Activated naive CD8-positive, alpha-beta T cell (primary cell): ENCODE measurements at regions not wholly inside any gene's neighbourhood (a gene's known extent, or its start where the extent isn't known, plus 50 kb on each side); places are given as distances from the start of the nearest gene placed in this dataset.

Experiments
- H3K27ac Mint-ChIP-seq: one replicate; pipeline ENCODE4 v1.8.0; 2021; ENCODE audit warnings: mixed read lengths
- H3K27me3 Mint-ChIP-seq: one replicate; pipeline ENCODE4 v1.8.0; 2021; ENCODE audit warnings: mixed read lengths
- H3K36me3 Mint-ChIP-seq: one replicate; pipeline ENCODE4 v1.8.0; 2021; ENCODE audit warnings: mixed read lengths
- H3K4me1 Mint-ChIP-seq: one replicate; pipeline ENCODE4 v1.8.0; 2021; ENCODE audit warnings: low read depth, mixed read lengths
- H3K4me3 Mint-ChIP-seq: one replicate; pipeline ENCODE4 v1.8.0; 2021; ENCODE audit warnings: mild to moderate bottlenecking, mixed read lengths
- H3K9me3 Mint-ChIP-seq: one replicate; pipeline ENCODE4 v1.8.0; 2021; ENCODE audit warnings: low read depth, mixed read lengths

GRCh38 chr17:71392715-71393567 is 727.9 kb upstream of the SOX9 start:
- peaks cover 16% of the 10 kb centered on the region for H3K9me3 Mint-ChIP-seq
- no peak overlapping the region for H3K4me3 Mint-ChIP-seq
- H3K36me3 Mint-ChIP-seq, result no peaks in the 10 kb centered on the region
- H3K4me1 Mint-ChIP-seq, result no peaks in the 10 kb centered on the region
- no peak overlapping the region for H3K27ac Mint-ChIP-seq
- H3K27me3 Mint-ChIP-seq, result peaks cover 2% of the 10 kb centered on the region

GRCh38 chr17:71395901-71396300 is 724.9 kb upstream of the SOX9 start:
- peaks cover 2% of the 10 kb centered on the region for H3K27me3 Mint-ChIP-seq
- H3K36me3 Mint-ChIP-seq, result no peaks in the 10 kb centered on the region
- H3K27ac Mint-ChIP-seq, result no peak overlapping the region
- peaks cover 10% of the 10 kb centered on the region for H3K9me3 Mint-ChIP-seq
- no peak overlapping the region for H3K4me3 Mint-ChIP-seq
- H3K4me1 Mint-ChIP-seq, result no peaks in the 10 kb centered on the region

- no peak overlapping the region for H3K4me3 Mint-ChIP-seq
- H3K27ac Mint-ChIP-seq, result no peak overlapping the region
- peaks cover 4% of the 10 kb centered on the region for H3K9me3 Mint-ChIP-seq
- no peaks in the 10 kb centered on the region for H3K4me1 Mint-ChIP-seq
- H3K27me3 Mint-ChIP-seq, result peaks cover 3% of the 10 kb centered on the region
- H3K36me3 Mint-ChIP-seq, result no peaks in the 10 kb centered on the region
Measured at GRCh38 chr17:71396711-71397110, 724.1 kb upstream of the SOX9 start.

- no peaks in the 10 kb centered on the region for H3K9me3 Mint-ChIP-seq
- H3K27me3 Mint-ChIP-seq, result peaks cover 3% of the 10 kb centered on the region
- no peaks in the 10 kb centered on the region for H3K4me1 Mint-ChIP-seq
- no peak overlapping the region for H3K4me3 Mint-ChIP-seq
- H3K27ac Mint-ChIP-seq, result no peak overlapping the region
- no peaks in the 10 kb centered on the region for H3K36me3 Mint-ChIP-seq
Measured at GRCh38 chr17:71398025-71398424, 722.8 kb upstream of the SOX9 start.

GRCh38 chr17:71398800-71399219 is 722.0 kb upstream of the SOX9 start:
- Mint-ChIP-seq H3K4me1 (no peaks in the 10 kb centered on the region), H3K27ac (no peak overlapping the region), H3K27me3 (peaks cover 3% of the 10 kb centered on the region), H3K4me3 (no peak overlapping the region), H3K36me3 (no peaks in the 10 kb centered on the region), H3K9me3 (no peaks in the 10 kb centered on the region)

GRCh38 chr17:71399221-71399620 is 721.6 kb upstream of the SOX9 start:
- Mint-ChIP-seq H3K36me3 (no peaks in the 10 kb centered on the region), H3K4me1 (no peaks in the 10 kb centered on the region), H3K27me3 (peaks cover 4% of the 10 kb centered on the region), H3K4me3 (no peak overlapping the region), H3K27ac (no peak overlapping the region), H3K9me3 (no peaks in the 10 kb centered on the region)

GRCh38 chr17:71399649-71400048 is 721.2 kb upstream of the SOX9 start:
- H3K9me3 Mint-ChIP-seq, result no peaks in the 10 kb centered on the region
- H3K4me1 Mint-ChIP-seq, result no peaks in the 10 kb centered on the region
- peaks cover 4% of the 10 kb centered on the region for H3K27me3 Mint-ChIP-seq
- no peak overlapping the region for H3K27ac Mint-ChIP-seq
- no peak overlapping the region for H3K4me3 Mint-ChIP-seq
- no peaks in the 10 kb centered on the region for H3K36me3 Mint-ChIP-seq

GRCh38 chr17:71402007-71402406 is 718.8 kb upstream of the SOX9 start:
- no peaks in the 10 kb centered on the region for H3K36me3 Mint-ChIP-seq
- H3K4me3 Mint-ChIP-seq, result no peak overlapping the region
- H3K9me3 Mint-ChIP-seq, result no peaks in the 10 kb centered on the region
- no peak overlapping the region for H3K27ac Mint-ChIP-seq
- H3K4me1 Mint-ChIP-seq, result no peaks in the 10 kb centered on the region
- peaks cover 2% of the 10 kb centered on the region for H3K27me3 Mint-ChIP-seq

- Mint-ChIP-seq H3K27ac (no peak overlapping the region), H3K4me3 (no peak overlapping the region), H3K27me3 (peaks cover 2% of the 10 kb centered on the region), H3K9me3 (no peaks in the 10 kb centered on the region), H3K36me3 (no peaks in the 10 kb centered on the region), H3K4me1 (no peaks in the 10 kb centered on the region)
Measured at GRCh38 chr17:71402661-71403141, 718.1 kb upstream of the SOX9 start.

GRCh38 chr17:71405101-71405500 is 715.7 kb upstream of the SOX9 start:
- Mint-ChIP-seq H3K4me3 (no peak overlapping the region), H3K9me3 (peaks cover 5% of the 10 kb centered on the region), H3K36me3 (no peaks in the 10 kb centered on the region), H3K27ac (no peak overlapping the region), H3K27me3 (peaks cover 2% of the 10 kb centered on the region), H3K4me1 (no peaks in the 10 kb centered on the region)

- H3K4me3 Mint-ChIP-seq, result no peak overlapping the region
Measured at GRCh38 chr17:71407981-71408380, 712.8 kb upstream of the SOX9 start.

GRCh38 chr17:71409137-71409536 is 711.7 kb upstream of the SOX9 start:
- Mint-ChIP-seq H3K36me3 (no peaks in the 10 kb centered on the region), H3K9me3 (peaks cover 5% of the 10 kb centered on the region), H3K4me1 (no peaks in the 10 kb centered on the region), H3K4me3 (no peak overlapping the region), H3K27ac (no peak overlapping the region), H3K27me3 (no peaks in the 10 kb centered on the region)

More at GRCh38 chr17:71407981-71408380, 712.8 kb upstream of the SOX9 start:
- Mint-ChIP-seq H3K27me3 (peaks cover 1% of the 10 kb centered on the region), H3K4me1 (no peaks in the 10 kb centered on the region), H3K9me3 (peaks cover 5% of the 10 kb centered on the region), H3K36me3 (no peaks in the 10 kb centered on the region), H3K27ac (no peak overlapping the region)

- Mint-ChIP-seq H3K4me1 (no peaks in the 10 kb centered on the region), H3K27ac (no peak overlapping the region)
Measured at GRCh38 chr17:71409712-71410111, 711.1 kb upstream of the SOX9 start.

GRCh38 chr17:71412803-71413202 is 708.0 kb upstream of the SOX9 start:
- Mint-ChIP-seq H3K4me3 (no peak overlapping the region), H3K4me1 (no peaks in the 10 kb centered on the region), H3K27ac (no peak overlapping the region), H3K27me3 (peaks cover 1% of the 10 kb centered on the region), H3K9me3 (peaks cover 9% of the 10 kb centered on the region), H3K36me3 (no peaks in the 10 kb centered on the region)

More at GRCh38 chr17:71409712-71410111, 711.1 kb upstream of the SOX9 start:
- Mint-ChIP-seq H3K9me3 (peaks cover 9% of the 10 kb centered on the region), H3K36me3 (no peaks in the 10 kb centered on the region), H3K4me3 (no peak overlapping the region), H3K27me3 (no peaks in the 10 kb centered on the region)

GRCh38 chr17:71413935-71414334 is 706.9 kb upstream of the SOX9 start:
- Mint-ChIP-seq H3K4me3 (no peak overlapping the region), H3K4me1 (no peaks in the 10 kb centered on the region), H3K27me3 (peaks cover 1% of the 10 kb centered on the region), H3K36me3 (no peaks in the 10 kb centered on the region), H3K9me3 (peaks cover 9% of the 10 kb centered on the region), H3K27ac (no peak overlapping the region)

- Mint-ChIP-seq H3K27me3 (peaks cover 1% of the 10 kb centered on the region), H3K4me1 (no peaks in the 10 kb centered on the region), H3K9me3 (peaks cover 5% of the 10 kb centered on the region), H3K36me3 (no peaks in the 10 kb centered on the region), H3K4me3 (no peak overlapping the region), H3K27ac (no peak overlapping the region)
Measured at GRCh38 chr17:71417142-71417541, 703.7 kb upstream of the SOX9 start.
